WTC11 (cell line): ENCODE measurements at regions not wholly inside any gene's neighbourhood (a gene's known extent, or its start where the extent isn't known, plus 50 kb on each side); places are given as distances from the start of the nearest gene placed in this dataset.

Experiments used
- ATAC-seq: fragments of 200-7000 bp; cut with Tn5 transposase; 2 replicates; pipeline ENCODE4 v1.10.0; 2021; ENCODE audit warnings: mild to moderate bottlenecking, moderate library complexity
- CTCF ChIA-PET: fragments of 300-600 bp; sonication (Branson Sonifier 250); formaldehyde crosslinking; loops from one replicate; lab custom pipeline; 2021; ENCODE audit warnings: antibody characterized with exemption; lab: Charles Lee
- POLR2A ChIA-PET: fragments of 350-600 bp; sonication (Branson Sonifier 250); formaldehyde crosslinking; loops from one replicate; lab custom pipeline; 2021; ENCODE audit warnings: antibody characterized with exemption; lab: Charles Lee
- DNase-seq: peaks from one replicate; pipeline ENCODE4 v3.0.0; 2021; ENCODE audit warnings: low spot score
- H3K27ac Mint-ChIP-seq: 2 replicates; pipeline ENCODE4 v1.8.0; 2021; ENCODE audit warnings: mixed read lengths
- H3K27me3 Mint-ChIP-seq: 2 replicates; pipeline ENCODE4 v1.8.0; 2021; ENCODE audit warnings: low read depth, mild to moderate bottlenecking, moderate library complexity, mixed read lengths
- H3K36me3 Mint-ChIP-seq: 2 replicates; pipeline ENCODE4 v1.8.0; 2021; ENCODE audit warnings: mixed read lengths
- H3K4me1 Mint-ChIP-seq: 2 replicates; pipeline ENCODE4 v1.8.0; 2022; ENCODE audit warnings: mixed read lengths
- H3K4me3 Mint-ChIP-seq: 2 replicates; pipeline ENCODE4 v1.8.0; 2021; ENCODE audit warnings: mild to moderate bottlenecking, moderate library complexity, mixed read lengths
- H3K9me3 Mint-ChIP-seq: 2 replicates; pipeline ENCODE4 v1.8.0; 2021; ENCODE audit warnings: mixed read lengths
- CBFB ChIP-seq: sonication (generic); formaldehyde crosslinking; IDR thresholded peaks from 2 replicates; pipeline ENCODE4 v1.8.1; 2022; ENCODE audit warnings: mild to moderate bottlenecking, low read depth, missing genetic modification reagents
- E2F1 ChIP-seq: sonication (generic); formaldehyde crosslinking; IDR thresholded peaks from 2 replicates; pipeline ENCODE4 v1.8.0; 2022; ENCODE audit warnings: mild to moderate bottlenecking, missing genetic modification reagents
- ETV6 ChIP-seq: sonication (generic); formaldehyde crosslinking; IDR thresholded peaks from 2 replicates; pipeline ENCODE4 v1.8.1; 2022; ENCODE audit warnings: mild to moderate bottlenecking, missing genetic modification reagents
- FOXJ3 ChIP-seq: sonication (generic); formaldehyde crosslinking; IDR thresholded peaks from 2 replicates; pipeline ENCODE4 v1.9.0; 2021; ENCODE audit warnings: missing genetic modification reagents, mild to moderate bottlenecking, borderline replicate concordance
- FOXK1 ChIP-seq: sonication (generic); formaldehyde crosslinking; IDR thresholded peaks from 2 replicates; pipeline ENCODE4 v1.8.0; 2022; ENCODE audit warnings: mild to moderate bottlenecking, moderate library complexity, missing genetic modification reagents
- GABPB1 ChIP-seq: sonication (generic); formaldehyde crosslinking; IDR thresholded peaks from 2 replicates; pipeline ENCODE4 v1.8.1; 2023; ENCODE audit warnings: mild to moderate bottlenecking, missing genetic modification reagents
- HMGA2 ChIP-seq: fragments of 250-450 bp; sonication (Bioruptor Pico); IDR thresholded peaks from 2 replicates; pipeline ENCODE4 v1.4.0; 2021; ENCODE audit warnings: mild to moderate bottlenecking, moderate library complexity
- IRF2 ChIP-seq: sonication (generic); formaldehyde crosslinking; IDR thresholded peaks from 2 replicates; pipeline ENCODE4 v1.8.0; 2022; ENCODE audit warnings: low read depth, missing genetic modification reagents, borderline replicate concordance
- JUN ChIP-seq: sonication (generic); formaldehyde crosslinking; IDR thresholded peaks from 2 replicates; pipeline ENCODE4 v1.8.0; 2023; ENCODE audit warnings: mild to moderate bottlenecking, missing genetic modification reagents
- MAX ChIP-seq: sonication (generic); formaldehyde crosslinking; IDR thresholded peaks from 2 replicates; pipeline ENCODE4 v1.8.0; 2022; ENCODE audit warnings: mild to moderate bottlenecking, missing genetic modification reagents
- NR3C1 ChIP-seq: sonication (generic); formaldehyde crosslinking; conservative IDR thresholded peaks from 2 replicates; pipeline ENCODE4 v1.8.1; 2023; ENCODE audit warnings: low read depth, mild to moderate bottlenecking, missing genetic modification reagents
- SP1 ChIP-seq: sonication (generic); formaldehyde crosslinking; conservative IDR thresholded peaks from 2 replicates; pipeline ENCODE4 v1.8.1; 2022; ENCODE audit warnings: missing genetic modification reagents
- TCF7 ChIP-seq: sonication (generic); formaldehyde crosslinking; IDR thresholded peaks from 2 replicates; pipeline ENCODE4 v1.8.0; 2022; ENCODE audit warnings: mild to moderate bottlenecking, low read depth, missing genetic modification reagents, moderate library complexity
- ZNF138 ChIP-seq: sonication (generic); formaldehyde crosslinking; conservative IDR thresholded peaks from 2 replicates; pipeline ENCODE4 v1.8.1; 2022; ENCODE audit warnings: mild to moderate bottlenecking, moderate library complexity, missing genetic modification reagents
- ZNF219 ChIP-seq: sonication (generic); formaldehyde crosslinking; IDR thresholded peaks from 2 replicates; pipeline ENCODE4 v1.8.0; 2023; ENCODE audit warnings: missing genetic modification reagents, mild to moderate bottlenecking, borderline replicate concordance
- ZNF263 ChIP-seq: sonication (generic); formaldehyde crosslinking; IDR thresholded peaks from 2 replicates; pipeline ENCODE4 v1.8.1; 2022; ENCODE audit warnings: low read depth, mild to moderate bottlenecking, moderate library complexity, missing genetic modification reagents
- ZNF532 ChIP-seq: fragments of 250-450 bp; sonication (Bioruptor Pico); IDR thresholded peaks from 2 replicates; pipeline ENCODE4 v1.9.0; 2021; ENCODE audit warnings: mild to moderate bottlenecking, borderline replicate concordance
- TF ChIP-seq, protein P1 (sequence below): sonication (generic); formaldehyde crosslinking; IDR thresholded peaks from 2 replicates; pipeline ENCODE4 v1.8.1; 2023; ENCODE audit warnings: mild to moderate bottlenecking, missing genetic modification reagents
- TF ChIP-seq, protein P2 (sequence below): sonication (generic); formaldehyde crosslinking; IDR thresholded peaks from 2 replicates; pipeline ENCODE4 v1.8.0; 2023; ENCODE audit warnings: missing genetic modification reagents

GRCh38 chr10:36748128-36748871 lies 377.1 kb upstream of the ANKRD30A start (continued):
- TF ChIP-seq HMGA2, result no peak
- TF ChIP-seq FOXJ3 (CRISPR knock-in tag), result no peak

DNA sequence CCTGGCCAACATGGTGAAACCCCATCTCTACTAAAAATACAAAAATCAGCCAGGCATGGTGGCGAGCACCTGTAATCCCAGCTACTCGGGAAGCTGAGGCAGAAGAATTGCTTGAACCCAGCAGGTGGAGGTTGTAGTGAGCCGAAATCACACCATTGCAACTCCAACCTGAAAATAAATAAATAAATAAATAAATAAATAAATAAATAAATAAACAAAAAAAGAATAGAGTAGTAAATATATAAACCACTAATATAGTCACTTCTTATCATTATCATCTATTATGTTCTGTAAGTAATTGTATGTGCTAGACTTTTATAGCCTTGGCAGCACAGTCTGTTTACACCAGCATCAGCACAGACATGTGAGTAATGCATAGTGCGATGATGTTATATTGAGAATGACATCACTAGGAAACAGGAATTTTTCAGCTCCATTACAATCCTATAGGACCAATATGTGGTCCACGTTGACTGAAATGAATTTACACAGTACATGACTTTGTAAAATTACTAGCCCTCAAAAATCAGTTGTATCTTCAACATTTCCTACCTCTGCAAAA lies 385.4 kb upstream of the ANKRD30A start:
- H3K9me3 Mint-ChIP-seq, result no peaks in the 10 kb centered on the region
- ChIA-PET POLR2A (no interaction called here), CTCF (no interaction called here)
- no peak overlapping the region for H3K4me3 Mint-ChIP-seq
- no peak overlapping the region for H3K27ac Mint-ChIP-seq
- no peak for DNase-seq
- no peak for ATAC-seq
- peaks cover 1% of the 10 kb centered on the region; the same call in 1 of the 2 replicates for H3K36me3 Mint-ChIP-seq
- H3K4me1 Mint-ChIP-seq, result no peaks in the 10 kb centered on the region
- TF ChIP-seq HMGA2, result peak; percentile 29; the same call in 1 of the 2 replicates
- no peak for TF ChIP-seq SP1 (CRISPR knock-in tag)
- no peaks in the 10 kb centered on the region for H3K27me3 Mint-ChIP-seq

- Mint-ChIP-seq H3K9me3 (peaks cover under 1% of the 10 kb centered on the region), H3K36me3 (peaks cover 2% of the 10 kb centered on the region), H3K4me1 (no peaks in the 10 kb centered on the region), H3K27ac (no peak overlapping the region), H3K4me3 (no peak overlapping the region)
- CTCF ChIA-PET, result no interaction called here
- no peak for DNase-seq
- TF ChIP-seq IRF2 (CRISPR knock-in tag) (no peak), ZNF263 (CRISPR knock-in tag) (no peak), ZNF138 (no peak), GABPB1 (no peak), ZNF532 (CRISPR knock-in tag) (no peak), SP1 (CRISPR knock-in tag) (no peak), JUN (CRISPR knock-in tag) (no peak), FOXK1 (CRISPR knock-in tag) (no peak), NR3C1 (CRISPR knock-in tag) (no peak), ETV6 (no peak), ZNF219 (CRISPR knock-in tag) (no peak), MAX (CRISPR knock-in tag) (no peak), E2F1 (CRISPR knock-in tag) (no peak), CBFB (CRISPR knock-in tag) (no peak), TCF7 (CRISPR knock-in tag) (no peak)
- TF ChIP-seq, protein P1, sequence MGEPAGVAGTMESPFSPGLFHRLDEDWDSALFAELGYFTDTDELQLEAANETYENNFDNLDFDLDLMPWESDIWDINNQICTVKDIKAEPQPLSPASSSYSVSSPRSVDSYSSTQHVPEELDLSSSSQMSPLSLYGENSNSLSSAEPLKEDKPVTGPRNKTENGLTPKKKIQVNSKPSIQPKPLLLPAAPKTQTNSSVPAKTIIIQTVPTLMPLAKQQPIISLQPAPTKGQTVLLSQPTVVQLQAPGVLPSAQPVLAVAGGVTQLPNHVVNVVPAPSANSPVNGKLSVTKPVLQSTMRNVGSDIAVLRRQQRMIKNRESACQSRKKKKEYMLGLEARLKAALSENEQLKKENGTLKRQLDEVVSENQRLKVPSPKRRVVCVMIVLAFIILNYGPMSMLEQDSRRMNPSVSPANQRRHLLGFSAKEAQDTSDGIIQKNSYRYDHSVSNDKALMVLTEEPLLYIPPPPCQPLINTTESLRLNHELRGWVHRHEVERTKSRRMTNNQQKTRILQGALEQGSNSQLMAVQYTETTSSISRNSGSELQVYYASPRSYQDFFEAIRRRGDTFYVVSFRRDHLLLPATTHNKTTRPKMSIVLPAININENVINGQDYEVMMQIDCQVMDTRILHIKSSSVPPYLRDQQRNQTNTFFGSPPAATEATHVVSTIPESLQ (CRISPR knock-in tag), result no peak
- TF ChIP-seq, protein P2, sequence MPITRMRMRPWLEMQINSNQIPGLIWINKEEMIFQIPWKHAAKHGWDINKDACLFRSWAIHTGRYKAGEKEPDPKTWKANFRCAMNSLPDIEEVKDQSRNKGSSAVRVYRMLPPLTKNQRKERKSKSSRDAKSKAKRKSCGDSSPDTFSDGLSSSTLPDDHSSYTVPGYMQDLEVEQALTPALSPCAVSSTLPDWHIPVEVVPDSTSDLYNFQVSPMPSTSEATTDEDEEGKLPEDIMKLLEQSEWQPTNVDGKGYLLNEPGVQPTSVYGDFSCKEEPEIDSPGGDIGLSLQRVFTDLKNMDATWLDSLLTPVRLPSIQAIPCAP, result no peak
- TF ChIP-seq, all 79 proteins: peak for 0
- no peak for ATAC-seq
- POLR2A ChIA-PET, result no interaction called here
- H3K27me3 Mint-ChIP-seq, result no peaks in the 10 kb centered on the region
These were observed 386.5 kb upstream of the ANKRD30A start for GRCh38 chr10:36738738-36739431.
